Endothelial cell of umbilical vein (primary cell): ENCODE measurements at regions not wholly inside any gene's neighbourhood (a gene's known extent, or its start where the extent isn't known, plus 50 kb on each side); places are given as distances from the start of the nearest gene placed in this dataset.

Source experiments
- BruUV-seq: library from RNA; stranded (reverse); fragments of 400-500 nt; replicated peaks from 2 replicates; lab custom pipeline; 2021; lab: Mats Ljungman, UMichigan
- CTCF ChIA-PET: fragments of 300-600, 350-600 bp; sonication (Branson Sonifier 250); formaldehyde crosslinking; loops from one replicate; lab custom pipeline; 2021; ENCODE audit warnings: antibody characterized with exemption, inconsistent platforms; lab: Charles Lee
- POLR2A ChIA-PET: fragments of 300-600, 350-600 bp; sonication (Branson Sonifier 250); formaldehyde crosslinking; loops from one replicate; lab custom pipeline; 2021; ENCODE audit warnings: antibody characterized with exemption, inconsistent platforms; lab: Charles Lee
- DNase-seq: peaks from one replicate; pipeline ENCODE4 v3.0.0-alpha.2; 2011; ENCODE audit warnings: low read depth, low spot score
- FAIRE-seq: peaks from 2 replicates; lab custom pipeline; 2011; peaks lifted over from hg19 to GRCh38; lab: Jason Lieb, UNC
- H2AFZ ChIP-seq: 2 replicates; pipeline ENCODE4 v1.6.0; 2012; ENCODE audit warnings: low read depth, low read length, control low read depth, inconsistent platforms
- H3K27ac ChIP-seq: 2 replicates; pipeline ENCODE4 v1.5.1; 2011; ENCODE audit warnings: low read depth, mild to moderate bottlenecking, control low read depth, low read length, moderate library complexity; ENCODE audit not compliant: insufficient read depth
- H3K27me3 ChIP-seq, 2 experiments: 2 replicates each; pipeline versions ENCODE4 v1.6.0 to v1.6.1; 2011; ENCODE audit warnings: low read length in 2 of 2, mixed read lengths in 1 of 2; ENCODE audit not compliant: control insufficient read depth in 2 of 2, insufficient read depth in 2 of 2
- H3K36me3 ChIP-seq, 2 experiments: 2 replicates in 1 of 2; 3 replicates in 1 of 2; pipeline ENCODE4 v1.5.1; 2011; ENCODE audit warnings: low read length in 2 of 2, mild to moderate bottlenecking in 1 of 2, moderate library complexity in 1 of 2; ENCODE audit not compliant: control insufficient read depth in 2 of 2, insufficient read depth in 2 of 2; ENCODE audit errors: extremely low read depth in 1 of 2
- H3K4me1 ChIP-seq: 3 replicates; pipeline ENCODE4 v1.5.1; 2011; ENCODE audit warnings: mild to moderate bottlenecking, low read length; ENCODE audit not compliant: control insufficient read depth, insufficient read depth; ENCODE audit errors: extremely low read depth
- H3K4me2 ChIP-seq: 2 replicates; pipeline ENCODE4 v1.6.1; 2011; ENCODE audit warnings: low read length, control low read depth, mixed read lengths; ENCODE audit not compliant: insufficient read depth
- H3K4me3 ChIP-seq, 3 experiments: fragments of 200-600 bp in 1 of 3; sonication (generic), shearing (Covaris generic) in 1 of 3; replicated peaks in 1 of 3; 2 replicates each; pipeline ENCODE4 v1.5.1; 2011 to 2016; ENCODE audit warnings: control low read depth in 3 of 3, low read length in 3 of 3, mild to moderate bottlenecking in 2 of 3, inconsistent platforms in 1 of 3, low read depth in 1 of 3, moderate library complexity in 1 of 3; ENCODE audit not compliant: insufficient read depth in 1 of 3
- H3K79me2 ChIP-seq: 2 replicates; pipeline ENCODE4 v1.6.0; 2012; ENCODE audit warnings: low read length, inconsistent platforms; ENCODE audit not compliant: control insufficient read depth, insufficient read depth
- H3K9ac ChIP-seq: replicated peaks from 2 replicates; pipeline ENCODE3; 2011; ENCODE audit warnings: low read length, control low read depth; ENCODE audit not compliant: insufficient read depth; ENCODE audit errors: extremely low read depth
- H3K9me1 ChIP-seq: replicated peaks from 3 replicates; pipeline ENCODE4 v1.6.0; 2011; ENCODE audit warnings: mild to moderate bottlenecking, low read length; ENCODE audit not compliant: control insufficient read depth, insufficient read depth; ENCODE audit errors: extremely low read depth
- H3K9me3 ChIP-seq: replicated peaks from 2 replicates; pipeline ENCODE4 v1.5.1; 2012; ENCODE audit warnings: low read length, inconsistent platforms; ENCODE audit not compliant: control insufficient read depth, insufficient read depth
- H4K20me1 ChIP-seq: replicated peaks from 2 replicates; pipeline ENCODE3; 2011; ENCODE audit warnings: mild to moderate bottlenecking, low read length; ENCODE audit not compliant: control insufficient read depth, insufficient read depth; ENCODE audit errors: extremely low read depth
- CTCF ChIP-seq, 2 donors: IDR thresholded peaks; 1 replicate in 1 of 2; 2 replicates in 1 of 2; pipeline ENCODE4 v1.5.1; 2011; ENCODE audit warnings: low read length in 2 of 2, mild to moderate bottlenecking in 2 of 2, moderate library complexity in 2 of 2, control low read depth in 1 of 2, inconsistent platforms in 1 of 2, low read depth in 1 of 2; ENCODE audit not compliant: insufficient read depth in 1 of 2; ENCODE audit errors: extremely low read depth in 1 of 2
- EZH2 ChIP-seq: IDR thresholded peaks from 2 replicates; pipeline ENCODE4 v1.6.1; 2012; ENCODE audit warnings: borderline replicate concordance, low read depth, mild to moderate bottlenecking, moderate library complexity, low read length, inconsistent platforms; ENCODE audit not compliant: severe bottlenecking
- FOS ChIP-seq: IDR thresholded peaks from 2 replicates; pipeline ENCODE4 v1.6.1; 2011; ENCODE audit warnings: mild to moderate bottlenecking, low read length, moderate library complexity, borderline replicate concordance; ENCODE audit not compliant: insufficient read depth
- GATA2 ChIP-seq: IDR thresholded peaks from 2 replicates; pipeline ENCODE4 v1.7.0; 2011; ENCODE audit warnings: low read depth, mild to moderate bottlenecking, moderate library complexity, mixed read lengths, low read length; ENCODE audit not compliant: insufficient read length, insufficient read depth
- JUN ChIP-seq: IDR thresholded peaks from 2 replicates; pipeline ENCODE4 v1.6.1; 2011; ENCODE audit warnings: borderline replicate concordance, low read depth; ENCODE audit not compliant: insufficient read length, insufficient read depth
- MAX ChIP-seq: IDR thresholded peaks from 2 replicates; pipeline ENCODE4 v1.6.1; 2011; ENCODE audit not compliant: insufficient read depth, insufficient read length
- MYC ChIP-seq: IDR thresholded peaks from one replicate; pipeline ENCODE4 v1.6.1; 2011; ENCODE audit warnings: mild to moderate bottlenecking, low read depth, low read length
- POLR2A ChIP-seq: IDR thresholded peaks from 2 replicates; pipeline ENCODE4 v1.6.1; 2012; ENCODE audit warnings: low read depth, mild to moderate bottlenecking, control low read depth, low read length
- POLR2AphosphoS5 ChIP-seq: IDR thresholded peaks from 2 replicates; pipeline ENCODE4 v1.6.1; 2012; ENCODE audit warnings: low read depth, mild to moderate bottlenecking, control low read depth, low read length, moderate library complexity; ENCODE audit not compliant: insufficient read depth
- dilution Hi-C: fragments of 300-500 bp; cut with MboI; formaldehyde crosslinking; loops from one replicate; pipeline ENCODE4 v1.15.0; 2019; ENCODE audit warnings: low sequenced_read_pairs; ENCODE audit not compliant: extremely low pct_ligation_motif_present
- intact Hi-C: fragments of 100-400 bp; cut with micrococcal nuclease; formaldehyde crosslinking; loops from one replicate; pipeline ENCODE4 v1.10.0; 2022

- ChIA-PET POLR2A (no interaction called here), CTCF (no interaction called here)
- FAIRE-seq, result no peak
- BruUV-seq, result no TSS peak
- no peak for TF ChIP-seq GATA2
- TF ChIP-seq POLR2AphosphoS5, result no peak
- no peak for TF ChIP-seq POLR2A
- TF ChIP-seq EZH2, result no peak
- TF ChIP-seq FOS, result no peak
- no peak for TF ChIP-seq MAX
- Histone ChIP-seq H3K4me2 (no peak overlapping the region), H3K9ac (no peak overlapping the region), H3K4me1 (no peaks in the 10 kb centered on the region), H3K27ac (no peak overlapping the region), H3K27me3 (no peaks in the 10 kb centered on the region), H3K36me3 (no peaks in the 10 kb centered on the region), H3K4me3 (no peak overlapping the region), H2AFZ (no peak overlapping the region), H3K9me1 (no peaks in the 10 kb centered on the region), H4K20me1 (no peaks in the 10 kb centered on the region), H3K9me3 (no peaks in the 10 kb centered on the region), H3K79me2 (no peaks in the 10 kb centered on the region)
- DNase-seq, result no peak
- dilution Hi-C loops, result no loop called here
- intact Hi-C loops, result no loop called here
These were observed 78.9 kb upstream of the CXCL14 start for GRCh38 chr5:135657536-135658305.

GRCh38 chr5:135655468-135655815, 76.7 kb upstream of the CXCL14 start:
- Histone ChIP-seq H3K79me2 (no peaks in the 10 kb centered on the region), H4K20me1 (no peaks in the 10 kb centered on the region), H3K4me1 (no peaks in the 10 kb centered on the region), H3K27ac (no peak overlapping the region), H3K4me3 (no peak overlapping the region), H3K36me3 (no peaks in the 10 kb centered on the region), H3K27me3 (no peaks in the 10 kb centered on the region), H3K4me2 (no peak overlapping the region), H3K9me3 (no peaks in the 10 kb centered on the region), H3K9me1 (no peaks in the 10 kb centered on the region), H3K9ac (no peak overlapping the region), H2AFZ (no peak overlapping the region)
- dilution Hi-C loops (no loop called here), intact Hi-C loops (no loop called here)
- CTCF ChIA-PET, result no interaction called here
- DNase-seq (no peak), FAIRE-seq (no peak)
- BruUV-seq, result no TSS peak
- TF ChIP-seq MAX, result no peak
- TF ChIP-seq CTCF (IDR thresholded peaks at IDR 0.05; ENCODE audit: extremely low read depth in 1 of 2, insufficient read depth in 1 of 2, low read depth in 1 of 2, low read length in 2 of 2), result no peak
- no peak for TF ChIP-seq JUN
- no peak for TF ChIP-seq POLR2A
- TF ChIP-seq MYC, result no peak
- POLR2A ChIA-PET, result no interaction called here
